Neural cell (in vitro differentiated cells): ENCODE measurements at regions not wholly inside any gene's neighbourhood (a gene's known extent, or its start where the extent isn't known, plus 50 kb on each side); places are given as distances from the start of the nearest gene placed in this dataset.

Source experiments
- MXI1 ChIP-seq: fragments of 450-650 bp; conservative IDR thresholded peaks from 2 replicates; pipeline ENCODE4 v1.6.1; 2014; ENCODE audit warnings: antibody characterized with exemption, mild to moderate bottlenecking; ENCODE audit not compliant: poor library complexity, severe bottlenecking
- RAD21 ChIP-seq: fragments of 450-650 bp; conservative IDR thresholded peaks from 2 replicates; pipeline ENCODE4 v1.6.1; 2014; ENCODE audit warnings: antibody characterized with exemption, mild to moderate bottlenecking, moderate library complexity

DNA sequence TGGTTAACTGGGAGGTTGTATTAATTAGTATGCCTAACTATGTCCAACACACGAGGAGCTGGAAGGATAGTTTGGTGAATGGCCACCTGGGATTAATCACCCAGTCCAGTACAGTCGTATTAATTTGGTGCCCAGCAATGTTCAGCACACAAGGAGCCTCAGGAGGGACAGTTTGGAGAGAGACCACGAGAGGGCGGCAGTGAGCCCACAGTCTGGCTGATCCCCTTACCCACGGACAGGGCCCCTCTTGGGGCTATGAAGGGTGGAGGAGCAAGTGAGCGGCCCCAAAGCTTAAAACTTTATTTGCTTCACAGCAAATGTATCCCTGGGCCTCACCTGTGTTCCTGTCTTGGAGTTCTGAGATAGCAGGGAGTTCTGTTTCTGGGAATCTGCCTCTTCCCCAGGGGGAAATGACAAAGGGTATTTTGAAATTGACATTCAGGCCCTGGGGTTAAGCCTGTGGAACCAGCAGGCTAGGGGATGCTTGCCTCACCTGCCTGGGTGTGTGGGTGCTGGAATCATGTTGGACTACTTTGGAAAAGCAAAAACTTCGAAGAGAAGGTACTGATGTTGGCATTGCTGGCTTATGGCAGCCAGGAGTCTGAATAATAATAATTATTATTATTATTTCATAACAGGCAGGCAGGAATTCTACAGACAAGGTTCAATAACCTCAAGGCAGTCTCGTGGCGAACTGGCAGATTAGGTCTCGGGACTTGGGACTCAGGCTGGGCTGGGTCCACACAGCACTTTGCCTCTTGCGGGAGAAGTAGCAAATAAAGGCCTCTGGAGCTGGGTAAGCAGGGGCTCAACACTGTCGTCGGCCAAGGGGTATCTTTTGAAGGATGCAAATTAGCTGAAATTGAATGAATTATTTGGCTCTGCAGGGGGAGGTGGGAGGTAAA is 227.6 kb upstream of the ASIC2 start:
- TF ChIP-seq RAD21 (peak; percentile 77), MXI1 (no peak)
